ENCODE measurements at regions not wholly inside any gene's neighbourhood (a gene's known extent, or its start where the extent isn't known, plus 50 kb on each side); places are given as distances from the start of the nearest gene placed in this dataset.

- Histone ChIP-seq H4K91ac (ENCODE audit: insufficient read depth, low read depth, low read length) (no peak overlapping the region), H3K18ac (ENCODE audit: low read depth, low read length) (no peak overlapping the region), H3K36me3 (ENCODE audit: control insufficient read depth, insufficient read depth, low read length) (no peaks in the 10 kb centered on the region), H3K56ac (ENCODE audit: extremely low read depth, insufficient read depth, low read length) (no peak overlapping the region), H3K4me1 (ENCODE audit: control insufficient read depth, insufficient read depth, low read length) (no peaks in the 10 kb centered on the region), H3K4me2 (ENCODE audit: low read depth, low read length) (no peak overlapping the region), H2BK20ac (ENCODE audit: low read depth, low read length) (no peak overlapping the region), H2BK120ac (ENCODE audit: low read depth, low read length) (no peak overlapping the region), H2AK9ac (replicated peaks; ENCODE audit: low read depth, low read length, poor library complexity) (no peak overlapping the region), H3K9me1 (ENCODE audit: insufficient read depth, low read length) (no peaks in the 10 kb centered on the region), H4K8ac (ENCODE audit: low read depth in 2 of 2, low read length in 2 of 2) (no peak overlapping the region), H3K9ac (ENCODE audit: low read depth, low read length) (no peak overlapping the region), H3K27ac (ENCODE audit: insufficient read depth, low read length) (no peak overlapping the region), H3K14ac (replicated peaks; ENCODE audit: low read depth, low read length) (no peak overlapping the region), H3K9me3 (ENCODE audit: control insufficient read depth, insufficient read depth, low read length) (peaks cover 23% of the 10 kb centered on the region), H4K20me1 (ENCODE audit: insufficient read depth, low read length) (no peaks in the 10 kb centered on the region), H3K23ac (ENCODE audit: low read depth, low read length) (no peak overlapping the region), H2BK5ac (ENCODE audit: low read depth, low read length, poor library complexity, severe bottlenecking) (no peak overlapping the region), H2BK15ac (ENCODE audit: low read depth, low read length) (no peak overlapping the region), H3K4ac (ENCODE audit: low read depth, low read length) (no peak overlapping the region), H2AK5ac (ENCODE audit: low read depth, low read length) (no peak overlapping the region), H3K79me1 (ENCODE audit: low read depth in 1 of 2, low read length in 2 of 2) (no peaks in the 10 kb centered on the region), H2AFZ (replicated peaks; ENCODE audit: low read length, poor library complexity) (no peak overlapping the region), H3K4me3 (ENCODE audit: insufficient read depth, low read depth, low read length) (no peak overlapping the region), H4K5ac (ENCODE audit: low read depth, low read length) (no peak overlapping the region), H3K27me3 (ENCODE audit: control insufficient read depth, insufficient read depth, low read length) (no peaks in the 10 kb centered on the region)
- no TSS peak for BruUV-seq (replicated peaks)
- ATAC-seq (ENCODE audit: low read depth) (no peak), DNase-seq (no peak)
- no peak for TF ChIP-seq MAZ (IDR thresholded peaks at IDR 0.05; ENCODE audit: borderline replicate concordance, low read depth, low read length)
- no peak for TF ChIP-seq CHD1 (IDR thresholded peaks at IDR 0.05; ENCODE audit: low read depth, low read length)
- no peak for TF ChIP-seq RCOR1 (IDR thresholded peaks at IDR 0.05; ENCODE audit: insufficient replicate concordance, low read length)
- TF ChIP-seq MAFK (IDR thresholded peaks at IDR 0.05; ENCODE audit: low read depth, low read length), result no peak
- TF ChIP-seq FOS (IDR thresholded peaks at IDR 0.05; ENCODE audit: low read depth, low read length), result no peak
- TF ChIP-seq RAD21 (IDR thresholded peaks at IDR 0.05; ENCODE audit: low read length), result no peak
- no peak for TF ChIP-seq CTCF (conservative IDR thresholded peaks at IDR 0.05; ENCODE audit: low read depth, low read length)
- no peak for TF ChIP-seq SMC3 (IDR thresholded peaks at IDR 0.05; ENCODE audit: low read depth, low read length)
- TF ChIP-seq NFE2L2 (IDR thresholded peaks at IDR 0.05; ENCODE audit: low read depth, low read length), result no peak
- no peak for TF ChIP-seq USF2 (IDR thresholded peaks at IDR 0.05; ENCODE audit: low read depth, low read length)
- TF ChIP-seq CEBPB (IDR thresholded peaks at IDR 0.05; ENCODE audit: low read depth, low read length), result no peak
- no peak for TF ChIP-seq BHLHE40 (IDR thresholded peaks at IDR 0.05; ENCODE audit: low read depth, low read length)
- intact Hi-C loops (cut with micrococcal nuclease), result loop anchor here (1.0 kb wide), 1 partner anchor 22 kb away; no protein-coding TSS in a partner anchor
- in situ Hi-C loops (cut with MboI; ENCODE audit: low sequenced_read_pairs), result no loop called here
- WGBS, 2 experiments (ENCODE audit: extremely low coverage in 2 of 2, insufficient read length in 1 of 2), result 70% methylated on average over 5 of the region's 7 CpGs; no CpG with 5 or more reads in 1 of the 2 experiments
- ChIA-PET CTCF (no interaction called here), POLR2A (ENCODE audit: unreplicated experiment) (no interaction called here)
- dilution Hi-C loops (cut with HindIII; ENCODE audit: low sequenced_read_pairs, unreplicated experiment), result no loop called here
Measured at GRCh38 chr15:20646529-20647142, 105.0 kb upstream of the GOLGA6L6 start.
